Esophagus squamous epithelium (tissue), 5 donors: ENCODE measurements at regions not wholly inside any gene's neighbourhood (a gene's known extent, or its start where the extent isn't known, plus 50 kb on each side); places are given as distances from the start of the nearest gene placed in this dataset.
"Not testable (repeated sequence)": the region's sequence is repeated elsewhere in the genome, so short reads cannot be mapped to it uniquely, and the experiment has no call there.

Source experiments
- DNase-seq: peaks from one replicate; lab custom pipeline; 2025; lab: John Stamatoyannopoulos, UW
- H3K27ac ChIP-seq, 4 donors: fragments of 200-600 bp; sonication (generic); one replicate each; pipeline ENCODE4 v1.5.1; 2016 to 2019; ENCODE audit warnings: mild to moderate bottlenecking in 1 of 4
- H3K27me3 ChIP-seq, 4 donors: fragments of 200-600 bp; sonication (generic); 1 replicate in 3 of 4; 2 replicates in 1 of 4; pipeline versions ENCODE4 v1.5.1 to v1.6.0; 2017 to 2021; ENCODE audit warnings: antibody characterized with exemption in 1 of 4
- H3K36me3 ChIP-seq, 3 donors: fragments of 200-600 bp; sonication (generic); one replicate each; pipeline ENCODE4 v1.5.1; 2016 to 2019
- H3K4me1 ChIP-seq, 3 donors: fragments of 200-600 bp; sonication (generic); one replicate each; pipeline ENCODE4 v1.5.1; 2017 to 2019
- H3K4me3 ChIP-seq, 4 donors: fragments of 200-600 bp; sonication (generic); 1 replicate in 3 of 4; 2 replicates in 1 of 4; pipeline ENCODE4 v1.5.1; 2016 to 2019; ENCODE audit warnings: mild to moderate bottlenecking in 2 of 4, moderate library complexity in 1 of 4
- H3K9me3 ChIP-seq, 3 donors: fragments of 200-600 bp; sonication (generic); one replicate each; pipeline ENCODE4 v1.5.1; 2016 to 2019
- CTCF ChIP-seq, 6 experiments: fragments of 450-650 bp in 4 of 6; fragments of 200-600 bp in 2 of 6; sonication (generic) in 2 of 6; IDR thresholded peaks; one replicate each; pipeline ENCODE4 v1.5.1; 2016 to 2019; ENCODE audit warnings: antibody characterized with exemption in 6 of 6, mild to moderate bottlenecking in 4 of 6, moderate library complexity in 4 of 6
- POLR2A ChIP-seq, 4 donors: fragments of 450-650 bp; IDR thresholded peaks; one replicate each; pipeline ENCODE4 v1.6.1; 2017; ENCODE audit warnings: antibody characterized with exemption in 4 of 4, mild to moderate bottlenecking in 4 of 4, moderate library complexity in 3 of 4
- WGBS, 2 donors: methylation state at CpG; one replicate each; pipeline ENCODE4 v1.1.5; 2018; 5-methylcytosine and 5-hydroxymethylcytosine counted together
- intact Hi-C: fragments of 100-400 bp; cut with DNase I; formaldehyde crosslinking; loops from one replicate; pipeline ENCODE4 v1.15.0; 2022
- donor health status: DM: yes; HTN: yes; CAD: no.

DNA sequence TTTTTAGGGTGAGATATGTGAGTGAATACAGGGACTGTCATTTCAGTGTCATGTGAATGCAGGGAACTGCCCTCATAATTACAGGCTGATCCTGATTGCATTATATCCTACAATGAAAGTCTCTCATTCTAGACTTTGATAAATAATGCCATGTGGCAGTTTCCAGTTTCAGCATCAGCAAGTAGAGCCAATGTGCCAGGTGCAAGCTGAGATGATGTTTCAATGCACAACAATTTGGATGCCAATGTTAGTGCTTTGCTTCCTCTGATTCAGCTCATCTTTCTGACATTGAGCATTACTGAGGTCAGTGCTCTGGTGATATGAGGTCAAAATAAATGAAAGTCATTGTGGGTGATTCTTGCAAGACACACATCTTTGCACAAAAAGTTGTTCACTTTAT, 63.7 kb upstream of the TFPI start:
- Histone ChIP-seq H3K4me1 (no peaks in the 10 kb centered on the region), H3K27me3 (no peaks in the 10 kb centered on the region), H3K4me3 (no peak overlapping the region), H3K9me3 (no peaks in the 10 kb centered on the region), H3K27ac (no peak overlapping the region), H3K36me3 (no peaks in the 10 kb centered on the region)
- DNase-seq = no peak
- intact Hi-C loops = no loop called here
- TF ChIP-seq CTCF (IDR thresholded peaks at IDR 0.05) = no peak

GRCh38 chr2:187618813-187619212, 64.6 kb upstream of the TFPI start:
- H3K4me1 ChIP-seq = no peaks in the 10 kb centered on the region
- intact Hi-C loops = no loop called here
- H3K36me3 ChIP-seq = no peaks in the 10 kb centered on the region
- H3K27me3 ChIP-seq = no peaks in the 10 kb centered on the region
- no peak overlapping the region for H3K27ac ChIP-seq
- no peak overlapping the region for H3K4me3 ChIP-seq
- WGBS, 2 donors = 38 to 48% methylated on average over 2 of the region's 2 CpGs
- no peaks in the 10 kb centered on the region for H3K9me3 ChIP-seq
- no peak for DNase-seq
- TF ChIP-seq POLR2A (IDR thresholded peaks at IDR 0.05) (no peak), CTCF (IDR thresholded peaks at IDR 0.05) (no peak)

DNA sequence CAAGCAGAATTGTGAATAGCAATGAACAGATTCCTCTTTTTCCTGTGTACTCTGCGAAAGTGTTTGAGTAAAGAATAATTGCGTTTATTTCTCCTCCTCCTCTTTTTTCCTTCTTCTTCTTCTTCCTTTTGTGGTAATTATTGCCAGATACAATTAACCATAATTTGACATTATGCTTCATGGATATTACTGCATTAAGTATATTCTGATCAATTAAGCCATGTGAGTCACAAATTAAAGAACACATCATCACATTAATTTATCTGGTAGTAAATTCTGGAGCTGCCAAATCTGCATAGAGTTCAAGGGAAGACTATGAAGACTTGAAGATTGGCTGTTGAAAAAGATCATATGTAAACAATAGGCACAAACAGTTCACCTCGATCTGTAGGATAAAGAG, 72.9 kb upstream of the TFPI start:
- H3K27ac ChIP-seq = no peak overlapping the region
- H3K36me3 ChIP-seq = no peaks in the 10 kb centered on the region
- no peaks in the 10 kb centered on the region for H3K27me3 ChIP-seq
- intact Hi-C loops = no loop called here
- DNase-seq = no peak
- peaks cover 0 to 5% (median 0%) of the 10 kb centered on the region in 3 donors for H3K9me3 ChIP-seq
- 75 to 83% methylated on average over 3 of the region's 3 CpGs for WGBS, 2 donors
- no peak overlapping the region for H3K4me3 ChIP-seq
- no peaks in the 10 kb centered on the region for H3K4me1 ChIP-seq
- no peak for TF ChIP-seq POLR2A (IDR thresholded peaks at IDR 0.05)
- TF ChIP-seq CTCF (IDR thresholded peaks at IDR 0.05) = no peak

GRCh38 chr2:187636731-187637391, 82.6 kb upstream of the TFPI start:
- H3K4me3 ChIP-seq, DNase-seq, H3K27me3 ChIP-seq, H3K27ac ChIP-seq, H3K4me1 ChIP-seq, intact Hi-C loops, H3K36me3 ChIP-seq, H3K9me3 ChIP-seq: not testable (repeated sequence)
- 96% methylated on average over 3 of the region's 53 CpGs; no CpG with 5 or more reads in 1 of the 2 donors for WGBS, 2 donors

- intact Hi-C loops, H3K9me3 ChIP-seq, H3K27me3 ChIP-seq, DNase-seq, H3K4me3 ChIP-seq, H3K36me3 ChIP-seq, H3K27ac ChIP-seq, H3K4me1 ChIP-seq: not testable (repeated sequence)
- WGBS, 2 donors = no CpG with 5 or more reads among the region's 19 CpGs
These were observed 83.1 kb upstream of the TFPI start for GRCh38 chr2:187637392-187637740.

GRCh38 chr2:187637771-187638170, 83.5 kb upstream of the TFPI start:
- intact Hi-C loops, H3K27me3 ChIP-seq, H3K4me3 ChIP-seq, DNase-seq, H3K27ac ChIP-seq, H3K4me1 ChIP-seq, H3K9me3 ChIP-seq, H3K36me3 ChIP-seq: not testable (repeated sequence)
- WGBS, 2 donors = 50 to 93% methylated on average over 2 to 4 of the region's 20 CpGs

DNA sequence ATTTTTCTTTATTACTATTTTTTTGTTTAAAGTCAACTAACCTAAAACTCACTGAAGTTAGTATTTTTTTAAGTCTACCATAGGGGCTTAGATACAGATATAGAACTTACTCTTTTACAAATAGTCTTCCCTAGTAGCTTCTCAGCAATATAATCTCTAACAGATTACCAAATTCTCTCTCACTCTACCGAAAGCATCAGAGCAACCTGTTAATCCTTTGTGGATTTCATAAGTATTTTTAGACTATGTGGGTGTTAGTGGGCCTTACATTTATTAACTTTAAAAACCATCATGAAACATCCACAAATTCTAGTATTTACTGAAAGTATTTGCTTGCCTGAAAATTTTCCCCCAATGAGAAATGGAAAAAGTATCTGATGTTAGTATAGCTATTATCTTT, 84.6 kb upstream of the TFPI start:
- 74 to 79% methylated on average over 1 of the region's 1 CpG for WGBS, 2 donors
- H3K9me3 ChIP-seq = no peaks in the 10 kb centered on the region
- TF ChIP-seq CTCF (IDR thresholded peaks at IDR 0.05) = no peak
- TF ChIP-seq POLR2A (IDR thresholded peaks at IDR 0.05) = no peak
- no peaks in the 10 kb centered on the region for H3K36me3 ChIP-seq
- H3K27me3 ChIP-seq = no peaks in the 10 kb centered on the region
- no peak for DNase-seq
- H3K4me3 ChIP-seq = no peak overlapping the region
- no peaks in the 10 kb centered on the region for H3K4me1 ChIP-seq
- no peak overlapping the region for H3K27ac ChIP-seq
- intact Hi-C loops = no loop called here
